ENCODE measurements at regions not wholly inside any gene's neighbourhood (a gene's known extent, or its start where the extent isn't known, plus 50 kb on each side); places are given as distances from the start of the nearest gene placed in this dataset.

GRCh38 chr17:14935845-14936485 is 329.2 kb downstream of the PMP22 start:
- DNase-seq (no peak), ATAC-seq (no peak)
- no peak overlapping the region for H3K4me3 ChIP-seq (ENCODE audit: low read length)
- Mint-ChIP-seq H3K36me3 (no peaks in the 10 kb centered on the region), H3K27me3 (ENCODE audit: low read depth in 2 of 2) (peaks cover 6 to 19% of the 10 kb centered on the region in 2 donors), H3K4me3 (no peak overlapping the region), H3K27ac (no peak overlapping the region), H3K4me1 (no peaks in the 10 kb centered on the region), H3K9me3 (no peaks in the 10 kb centered on the region)
- H3K36me3 ChIP-seq (ENCODE audit: control insufficient read depth, insufficient read depth, low read length), result no peaks in the 10 kb centered on the region
- 94% methylated on average over 2 of the region's 2 CpGs for WGBS (ENCODE audit: insufficient coverage)
- H3K27me3 ChIP-seq (ENCODE audit: control insufficient read depth, insufficient read depth, low read length), result no peaks in the 10 kb centered on the region
- intact Hi-C loops (cut with micrococcal nuclease), result no loop called here
- TF ChIP-seq, protein P1, sequence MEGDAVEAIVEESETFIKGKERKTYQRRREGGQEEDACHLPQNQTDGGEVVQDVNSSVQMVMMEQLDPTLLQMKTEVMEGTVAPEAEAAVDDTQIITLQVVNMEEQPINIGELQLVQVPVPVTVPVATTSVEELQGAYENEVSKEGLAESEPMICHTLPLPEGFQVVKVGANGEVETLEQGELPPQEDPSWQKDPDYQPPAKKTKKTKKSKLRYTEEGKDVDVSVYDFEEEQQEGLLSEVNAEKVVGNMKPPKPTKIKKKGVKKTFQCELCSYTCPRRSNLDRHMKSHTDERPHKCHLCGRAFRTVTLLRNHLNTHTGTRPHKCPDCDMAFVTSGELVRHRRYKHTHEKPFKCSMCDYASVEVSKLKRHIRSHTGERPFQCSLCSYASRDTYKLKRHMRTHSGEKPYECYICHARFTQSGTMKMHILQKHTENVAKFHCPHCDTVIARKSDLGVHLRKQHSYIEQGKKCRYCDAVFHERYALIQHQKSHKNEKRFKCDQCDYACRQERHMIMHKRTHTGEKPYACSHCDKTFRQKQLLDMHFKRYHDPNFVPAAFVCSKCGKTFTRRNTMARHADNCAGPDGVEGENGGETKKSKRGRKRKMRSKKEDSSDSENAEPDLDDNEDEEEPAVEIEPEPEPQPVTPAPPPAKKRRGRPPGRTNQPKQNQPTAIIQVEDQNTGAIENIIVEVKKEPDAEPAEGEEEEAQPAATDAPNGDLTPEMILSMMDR (IDR thresholded peaks at IDR 0.05), result no peak
- no peaks in the 10 kb centered on the region for H3K4me1 ChIP-seq (ENCODE audit: control insufficient read depth, insufficient read depth, low read length)
- no peaks in the 10 kb centered on the region for H3K9me3 ChIP-seq (ENCODE audit: control insufficient read depth, insufficient read depth, low read length)
- H3K27ac ChIP-seq (ENCODE audit: low read length), result no peak overlapping the region

GRCh38 chr17:14935139-14935841 is 329.8 kb downstream of the PMP22 start:
- no peaks in the 10 kb centered on the region for H3K9me3 Mint-ChIP-seq
- intact Hi-C loops (cut with micrococcal nuclease), result no loop called here
- no peaks in the 10 kb centered on the region for H3K4me1 Mint-ChIP-seq
- Histone ChIP-seq H3K36me3 (ENCODE audit: control insufficient read depth, insufficient read depth, low read length) (no peaks in the 10 kb centered on the region), H3K4me3 (ENCODE audit: low read length) (no peak overlapping the region), H3K27me3 (ENCODE audit: control insufficient read depth, insufficient read depth, low read length) (no peaks in the 10 kb centered on the region), H3K4me1 (ENCODE audit: control insufficient read depth, insufficient read depth, low read length) (no peaks in the 10 kb centered on the region), H3K27ac (ENCODE audit: low read length) (no peak overlapping the region), H3K9me3 (ENCODE audit: control insufficient read depth, insufficient read depth, low read length) (no peaks in the 10 kb centered on the region)
- no peak for ATAC-seq
- H3K27me3 Mint-ChIP-seq (ENCODE audit: low read depth in 2 of 2), result peaks cover 8 to 19% of the 10 kb centered on the region in 2 donors
- DNase-seq, result no peak
- no peak overlapping the region for H3K4me3 Mint-ChIP-seq
- H3K36me3 Mint-ChIP-seq, result no peaks in the 10 kb centered on the region
- TF ChIP-seq, protein P1 (IDR thresholded peaks at IDR 0.05), result no peak
- H3K27ac Mint-ChIP-seq, result no peak overlapping the region
- WGBS (ENCODE audit: insufficient coverage), result 92% methylated on average over 7 of the region's 7 CpGs

DNA sequence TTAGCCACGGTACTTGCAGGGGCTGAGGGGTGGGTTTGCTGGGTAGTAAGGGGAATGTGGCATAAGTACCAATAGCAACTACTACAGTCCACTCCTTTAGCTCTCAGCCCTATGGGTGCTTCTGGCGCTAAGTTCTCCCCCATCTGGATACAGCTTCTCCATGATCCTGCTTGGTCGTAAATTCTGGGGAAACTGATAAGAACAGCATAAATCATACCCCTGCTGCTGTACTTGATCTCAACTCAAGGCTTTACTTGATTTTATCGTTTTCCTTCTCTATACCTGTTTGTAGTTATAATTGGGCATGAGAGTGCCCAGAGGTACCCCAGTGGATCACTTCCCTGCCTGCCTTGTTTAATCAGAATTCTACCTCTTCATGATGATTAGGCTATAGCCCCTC is 331.4 kb downstream of the PMP22 start:
- DNase-seq, result no peak
- H3K4me1 ChIP-seq (ENCODE audit: control insufficient read depth, insufficient read depth, low read length), result no peaks in the 10 kb centered on the region
- H3K27ac Mint-ChIP-seq, result no peak overlapping the region
- H3K4me3 ChIP-seq (ENCODE audit: low read length), result no peak overlapping the region
- H3K4me3 Mint-ChIP-seq, result no peak overlapping the region
- no peaks in the 10 kb centered on the region for H3K36me3 ChIP-seq (ENCODE audit: control insufficient read depth, insufficient read depth, low read length)
- intact Hi-C loops (cut with micrococcal nuclease), result no loop called here
- H3K36me3 Mint-ChIP-seq, result no peaks in the 10 kb centered on the region
- no peaks in the 10 kb centered on the region for H3K9me3 ChIP-seq (ENCODE audit: control insufficient read depth, insufficient read depth, low read length)
- TF ChIP-seq, protein P1 (IDR thresholded peaks at IDR 0.05), result no peak
- H3K27me3 ChIP-seq (ENCODE audit: control insufficient read depth, insufficient read depth, low read length), result no peaks in the 10 kb centered on the region
- H3K9me3 Mint-ChIP-seq, result no peaks in the 10 kb centered on the region
- ATAC-seq, result no peak
- WGBS (ENCODE audit: insufficient coverage), result 88% methylated on average over 3 of the region's 4 CpGs
- H3K4me1 Mint-ChIP-seq, result no peaks in the 10 kb centered on the region
- peaks cover 8 to 19% of the 10 kb centered on the region in 2 donors for H3K27me3 Mint-ChIP-seq (ENCODE audit: low read depth in 2 of 2)
- no peak overlapping the region for H3K27ac ChIP-seq (ENCODE audit: low read length)

Data from natural killer cell (primary cell).